NCI-H2107 treated with DMSO at 0.1 percent for 48 hours (cell line): ENCODE measurements at regions not wholly inside any gene's neighbourhood (a gene's known extent, or its start where the extent isn't known, plus 50 kb on each side); places are given as distances from the start of the nearest gene placed in this dataset.
A peak's percentile ranks its signal among the peaks of the same experiment; 100 is the strongest.
"Not testable (repeated sequence)": the region's sequence is repeated elsewhere in the genome, so short reads cannot be mapped to it uniquely, and the experiment has no call there.

Experiments
- DNase-seq: peaks from one replicate; lab custom pipeline; 2025; ENCODE audit not compliant: unreplicated experiment; lab: John Stamatoyannopoulos, UW

DNA sequence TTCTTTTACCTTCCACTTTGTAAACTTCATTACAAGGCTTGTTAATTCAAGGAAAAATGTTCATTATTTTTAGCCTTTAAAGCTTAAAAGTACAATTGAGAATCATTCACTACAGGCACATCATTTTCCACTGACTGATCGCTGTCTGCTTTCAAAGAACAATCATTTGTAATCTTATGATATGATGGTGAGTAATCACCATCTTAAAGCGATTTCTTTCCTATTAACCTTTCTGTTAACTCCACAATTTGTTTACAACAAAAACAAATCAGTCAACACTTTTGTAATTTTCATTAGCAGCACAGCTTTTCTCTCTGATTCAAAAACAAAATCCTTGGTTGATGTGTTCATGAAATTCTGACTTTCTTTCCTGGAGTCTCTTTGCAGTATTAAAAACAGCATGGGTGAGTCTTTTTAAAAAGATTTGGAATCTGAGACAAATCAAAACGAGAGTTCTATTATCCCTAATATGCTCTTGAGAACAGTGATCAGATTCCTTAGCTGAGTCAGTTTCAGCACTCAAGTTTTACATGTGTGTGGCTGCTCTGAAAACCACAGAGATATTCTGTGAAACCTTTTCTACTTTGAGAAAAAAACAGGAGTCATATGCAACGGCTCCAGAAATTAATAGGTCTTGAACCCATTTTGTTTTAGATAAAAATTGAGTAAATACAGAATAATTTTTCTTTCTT, 145.8 kb upstream of the TMPRSS15 start:
- no peak for DNase-seq

DNA sequence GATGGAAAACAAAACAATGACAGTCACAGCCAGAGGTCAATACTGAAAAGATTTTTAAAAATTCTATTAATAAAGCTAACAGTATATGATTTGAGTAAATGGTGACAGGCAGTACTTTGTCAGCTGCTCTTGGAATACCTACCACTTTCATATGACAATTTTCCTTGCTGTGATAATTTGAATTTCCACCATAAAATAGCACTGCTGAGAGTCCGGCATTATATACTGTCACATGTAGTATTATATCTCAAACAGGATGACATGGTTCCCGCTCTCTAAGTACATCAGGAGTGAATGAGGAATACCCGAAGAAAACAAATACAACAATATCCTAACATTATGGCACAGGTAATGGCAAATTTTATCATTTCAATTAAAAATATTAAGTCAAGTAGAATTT, 146.8 kb upstream of the TMPRSS15 start:
- DNase-seq = no peak

DNA sequence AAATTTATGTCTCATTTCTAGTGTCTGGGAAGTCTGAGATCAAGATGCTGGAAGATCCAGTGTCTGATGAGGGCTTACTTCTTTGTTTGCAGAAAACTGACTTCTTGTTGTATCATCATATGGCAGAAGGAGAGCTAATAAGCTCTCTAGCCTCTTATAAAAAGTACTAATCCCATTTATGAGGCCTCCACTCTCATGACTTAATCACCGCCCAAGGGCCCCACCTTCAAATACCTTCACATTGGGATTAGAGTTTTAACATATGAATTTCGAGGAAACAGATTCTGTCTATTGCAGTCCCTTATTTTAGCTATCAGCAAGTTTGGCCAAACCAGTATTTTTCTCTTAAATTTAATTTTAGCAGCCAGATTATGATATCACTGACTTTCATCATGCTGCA, 150.2 kb upstream of the TMPRSS15 start:
- no peak for DNase-seq

DNA sequence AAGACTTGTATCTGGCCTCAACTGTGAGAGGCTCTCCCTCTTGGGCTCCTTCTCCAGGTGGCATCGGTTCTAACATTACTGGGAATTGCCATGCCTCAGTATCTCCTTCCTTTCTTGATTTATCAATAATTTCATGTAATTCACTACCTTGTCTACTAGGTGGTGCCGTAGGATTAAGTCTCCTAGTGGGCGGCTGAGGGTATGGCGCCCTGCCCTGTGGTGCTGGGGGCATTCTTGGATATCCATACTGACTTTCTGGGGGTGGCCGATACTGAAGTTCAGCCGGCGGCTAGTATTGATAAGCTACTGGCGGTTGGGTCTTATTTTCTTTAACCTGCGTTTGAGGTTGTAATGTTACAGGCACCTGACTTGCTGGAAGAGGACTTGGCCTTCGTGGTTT, 164.2 kb upstream of the TMPRSS15 start:
- DNase-seq = not testable (repeated sequence)

DNA sequence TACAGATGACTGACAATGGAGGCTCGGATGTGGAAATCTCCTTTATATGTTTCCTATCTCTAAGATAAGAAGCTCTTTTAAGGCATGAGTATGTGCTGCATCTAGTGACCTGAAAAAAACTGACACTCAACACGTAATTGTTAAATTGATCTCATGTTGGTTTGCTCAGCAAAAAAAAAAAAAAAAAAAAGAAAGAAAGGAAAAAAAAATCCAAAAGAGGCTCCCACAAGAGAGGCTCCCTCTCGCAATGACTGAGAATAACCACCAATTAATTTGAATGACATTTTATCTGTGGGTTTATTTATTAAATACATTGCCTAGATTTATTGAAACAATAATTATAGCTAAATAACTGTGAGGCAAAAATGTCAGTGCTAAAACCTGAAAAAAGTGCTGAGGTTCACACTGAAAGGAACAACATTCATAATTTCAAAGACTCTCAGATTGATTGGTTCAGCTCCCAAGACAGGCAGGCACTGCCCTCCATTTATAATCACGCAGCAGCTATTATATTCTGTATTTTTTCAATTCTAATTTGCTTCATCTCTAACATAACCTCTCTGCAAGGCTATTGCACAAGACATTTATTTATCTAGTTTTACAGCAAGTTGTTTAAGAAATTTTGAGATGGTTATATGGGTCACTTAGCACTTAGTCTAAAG, 184.5 kb upstream of the TMPRSS15 start:
- DNase-seq = no peak

DNA sequence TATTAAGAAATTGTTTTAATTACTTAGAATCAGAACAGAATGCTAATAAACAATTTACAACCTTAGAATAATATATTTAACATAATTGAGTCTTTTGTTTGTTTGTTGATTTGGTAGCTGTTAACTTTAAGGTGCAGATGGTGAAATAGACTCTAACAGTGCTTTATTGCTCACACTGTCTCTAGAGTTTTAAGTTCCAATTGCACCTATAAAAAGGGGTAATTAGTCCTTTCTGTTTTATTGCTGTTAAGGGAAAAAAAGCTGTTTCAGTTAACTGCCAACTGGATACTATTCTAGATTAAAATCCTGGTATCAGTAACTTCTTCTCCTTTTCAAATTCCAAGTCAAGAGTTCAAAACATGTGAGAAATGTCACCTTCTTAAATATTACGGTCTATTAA, 197.6 kb upstream of the TMPRSS15 start:
- no peak for DNase-seq

DNA sequence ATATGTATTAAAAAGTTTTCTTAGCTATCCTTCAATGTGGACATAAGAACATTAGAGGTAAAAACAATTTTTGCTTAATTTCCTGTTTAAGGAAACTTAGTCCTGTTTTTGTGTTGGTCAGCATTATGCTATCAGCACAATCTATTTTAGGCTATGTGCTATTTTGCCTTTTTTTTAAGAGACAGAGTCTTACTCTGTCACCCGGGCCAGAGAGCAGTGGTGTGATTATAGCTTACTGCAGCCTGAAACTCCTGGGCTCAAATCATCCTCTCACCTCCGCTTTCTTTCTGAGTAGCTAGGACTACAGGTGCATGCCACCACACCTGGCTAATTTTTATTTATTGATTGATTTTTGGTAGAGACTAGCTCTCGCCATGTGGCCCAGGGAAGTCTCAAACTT, 199.1 kb upstream of the TMPRSS15 start:
- DNase-seq = no peak

DNA sequence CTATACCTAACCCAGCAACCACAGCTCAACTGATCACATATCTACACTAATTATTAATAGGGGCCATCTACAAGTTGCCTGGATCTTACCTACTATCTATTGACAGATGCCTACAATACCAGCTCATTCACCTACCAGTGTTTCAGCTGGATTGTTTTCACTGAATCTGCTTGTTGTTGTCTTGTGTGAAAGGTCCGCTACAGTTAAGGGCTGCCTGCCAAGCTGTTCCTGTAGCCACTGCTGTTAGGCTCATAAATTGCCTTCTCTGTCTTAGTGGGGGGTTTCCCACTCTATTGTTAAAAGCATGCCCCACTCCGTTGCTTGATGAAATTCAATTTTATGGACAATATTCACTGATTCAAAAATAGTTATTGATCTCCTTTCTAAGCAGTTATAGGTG, 199.7 kb upstream of the TMPRSS15 start:
- peak; percentile 63 for DNase-seq

DNA sequence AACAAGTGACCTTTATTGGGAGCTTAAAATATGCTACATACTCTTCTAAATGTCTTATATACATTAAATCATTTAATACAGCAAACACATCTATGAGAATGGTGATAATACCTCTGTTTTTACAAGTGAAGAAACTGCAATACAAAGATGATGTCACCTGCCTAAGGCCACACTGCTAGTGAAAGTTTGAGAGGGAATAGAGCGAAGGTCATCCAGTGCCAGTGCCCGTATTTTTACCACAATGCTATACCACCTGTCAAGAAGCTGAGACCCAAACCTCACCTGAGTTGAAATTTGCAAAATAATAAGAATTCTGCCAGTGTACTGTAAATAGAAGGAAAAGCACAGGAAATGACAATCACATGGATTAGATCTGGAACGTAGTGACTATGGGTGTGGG, 200.4 kb upstream of the TMPRSS15 start:
- no peak for DNase-seq

DNA sequence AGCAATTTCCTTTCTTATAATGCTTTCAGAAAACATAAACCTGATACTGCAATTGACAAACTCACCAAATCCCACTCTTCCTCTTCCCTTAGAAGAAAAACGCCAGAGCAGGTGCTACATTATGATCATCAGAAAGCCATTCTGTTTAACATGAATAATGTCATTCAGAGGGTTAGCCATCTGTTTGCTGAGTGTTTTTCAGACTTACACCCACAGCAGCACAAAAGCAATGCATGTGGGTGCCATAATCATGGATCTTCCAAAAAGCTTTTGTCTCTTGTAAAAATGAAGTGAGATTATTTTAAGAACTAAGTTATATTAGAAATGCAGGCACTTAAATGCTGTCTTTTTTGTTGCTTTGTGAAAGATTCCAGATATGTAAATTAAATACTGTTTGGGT, 204.6 kb upstream of the TMPRSS15 start:
- DNase-seq = peak; percentile 95

DNA sequence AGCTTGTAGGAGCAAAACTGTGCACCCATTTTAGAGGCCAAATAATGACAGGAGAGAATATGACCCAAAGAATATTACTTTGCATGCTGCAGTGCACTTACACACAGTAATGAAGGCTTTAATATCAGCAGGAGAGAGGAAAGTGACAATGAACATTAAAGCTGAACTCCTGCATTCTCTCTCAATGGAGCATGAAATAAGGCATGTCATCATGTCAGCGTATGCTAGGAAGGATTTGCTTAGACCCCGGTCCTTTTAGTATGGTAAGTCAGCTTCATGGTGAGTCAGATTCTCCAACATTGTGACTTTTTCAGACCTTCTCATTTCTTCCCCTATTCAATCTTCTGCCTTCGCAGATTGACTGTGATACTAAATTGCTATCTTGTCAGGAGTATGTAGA, 210.7 kb upstream of the TMPRSS15 start:
- peak; percentile 21 for DNase-seq

DNA sequence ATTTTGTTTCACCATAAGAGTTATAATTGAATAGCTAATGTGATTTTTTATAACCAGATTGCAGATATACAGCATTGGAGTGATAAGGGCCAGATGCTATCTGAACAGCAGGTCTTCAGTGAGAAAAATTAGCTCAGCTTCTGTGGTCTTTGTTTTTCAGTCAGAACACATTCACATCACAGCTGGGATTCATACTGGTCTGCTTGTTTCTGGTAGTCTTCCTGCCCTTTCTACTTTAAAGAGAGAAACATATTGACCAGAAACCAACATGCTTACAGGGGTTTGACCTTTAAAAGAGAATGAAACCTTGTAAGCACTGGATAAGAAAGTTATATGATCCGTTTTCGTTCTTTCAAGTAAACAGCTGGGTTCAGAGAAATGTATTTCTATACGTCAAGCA, 213.7 kb upstream of the TMPRSS15 start:
- DNase-seq = peak; percentile 62

DNA sequence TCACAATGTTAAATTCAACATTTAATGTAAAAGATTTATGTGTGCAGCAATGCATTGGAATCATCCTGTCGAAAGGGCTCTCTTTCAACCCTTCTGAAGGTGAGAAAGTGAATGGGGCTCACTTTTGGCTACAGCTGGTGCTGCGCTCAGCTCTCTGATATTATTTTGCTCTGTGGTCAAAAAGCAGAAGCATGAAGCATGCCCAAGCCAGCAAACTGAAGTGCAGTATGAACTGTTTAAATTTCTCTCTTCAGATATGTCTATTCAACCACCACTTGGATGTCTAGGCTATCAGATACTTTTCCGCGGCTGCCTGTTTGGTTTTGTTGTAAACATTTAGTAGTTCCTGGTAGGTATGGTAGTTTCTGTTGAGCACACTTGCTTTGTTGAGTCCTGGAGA, 216.9 kb upstream of the TMPRSS15 start:
- peak; percentile 56 for DNase-seq

DNA sequence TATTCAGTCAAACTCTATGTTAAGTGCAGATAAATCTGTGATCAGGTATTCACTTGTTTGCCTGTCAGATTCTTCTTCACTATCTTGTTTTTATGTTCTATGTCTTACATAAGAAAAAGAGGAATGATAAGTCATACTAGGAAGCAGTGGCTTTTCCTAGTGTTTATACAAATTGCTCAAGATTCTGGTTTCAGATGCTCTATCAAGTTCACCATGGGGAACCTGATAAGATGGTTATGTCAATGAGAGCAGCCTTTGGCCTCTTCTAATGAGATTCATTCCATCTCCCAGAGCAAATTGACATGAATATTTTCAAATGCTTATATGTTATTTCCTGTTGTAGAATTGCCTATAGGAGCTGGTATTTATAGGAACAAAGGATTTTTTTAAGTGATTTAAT, 218.8 kb upstream of the TMPRSS15 start:
- DNase-seq = no peak

DNA sequence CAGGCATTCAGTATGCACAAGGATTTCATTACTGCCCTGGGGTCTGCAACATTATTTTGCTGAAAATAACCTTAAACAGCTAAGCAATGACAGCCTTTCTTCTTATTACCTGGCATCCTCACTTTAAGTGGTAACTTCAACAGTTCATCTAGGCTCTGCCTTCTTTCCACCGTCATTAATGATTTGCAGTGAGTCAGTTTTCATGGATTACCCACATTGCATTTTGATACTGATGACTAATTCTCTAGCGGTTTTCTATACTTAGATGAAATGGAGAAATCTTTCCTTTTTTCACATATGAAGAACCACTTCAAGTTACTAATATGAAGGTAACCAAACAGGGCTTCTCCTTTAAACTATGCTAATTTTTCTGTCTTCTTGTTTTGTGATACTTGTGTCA, 226.9 kb upstream of the TMPRSS15 start:
- DNase-seq = no peak

DNA sequence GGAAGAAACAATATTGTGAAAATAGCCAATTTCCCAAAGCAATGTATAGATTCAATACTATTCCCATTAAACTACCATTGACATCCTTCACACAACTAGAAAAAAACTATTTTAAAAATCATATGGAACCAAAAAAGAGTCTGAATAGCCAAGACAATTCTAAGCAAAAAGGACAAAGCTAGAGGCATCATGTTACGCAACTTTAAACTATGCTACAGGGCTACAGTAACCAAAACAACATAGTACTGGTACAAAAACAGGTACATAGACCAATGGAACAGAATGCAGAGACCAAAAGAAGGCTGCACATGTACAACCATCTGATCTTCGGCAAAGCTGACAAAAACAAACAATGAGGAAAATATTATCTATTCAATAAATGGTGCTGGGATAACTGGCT, 233.3 kb upstream of the TMPRSS15 start:
- no peak for DNase-seq

DNA sequence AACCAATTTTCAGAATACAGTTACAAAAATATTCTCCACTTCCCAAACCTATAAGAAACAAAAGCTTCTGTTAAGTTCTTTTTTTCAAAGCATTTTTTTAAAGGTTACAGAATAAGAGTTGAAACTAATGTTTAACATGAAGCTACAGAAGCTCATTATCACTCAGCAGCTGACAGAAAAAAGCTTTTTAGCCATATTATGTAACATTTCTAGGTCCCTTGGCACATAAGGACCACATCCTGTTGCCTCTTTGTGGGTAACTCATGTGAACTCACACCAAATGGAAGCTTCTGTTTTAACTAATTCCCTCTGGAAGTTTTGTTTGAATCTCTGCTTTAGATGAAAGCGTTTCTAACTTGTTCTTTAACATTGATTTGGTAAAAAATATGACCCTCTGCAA, 242.5 kb upstream of the TMPRSS15 start:
- DNase-seq = peak; percentile 88

DNA sequence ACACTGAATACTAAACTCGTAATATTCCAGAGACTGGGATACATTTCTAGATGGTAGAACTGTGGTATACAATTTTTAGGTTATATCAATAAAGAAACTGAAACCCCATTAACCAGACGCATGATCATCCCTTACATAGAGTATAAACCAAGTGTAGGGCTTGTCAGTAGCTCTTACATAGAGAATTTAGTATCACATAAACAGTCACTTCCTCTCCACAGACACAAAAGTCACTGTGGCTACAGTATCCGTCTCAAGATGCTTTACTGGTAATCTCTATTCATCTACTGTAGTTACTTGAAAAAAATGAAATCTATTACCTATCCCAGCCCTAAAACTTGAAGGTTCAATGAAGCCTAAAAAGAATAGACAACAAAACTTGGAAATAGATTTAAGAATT, 252.3 kb upstream of the TMPRSS15 start:
- DNase-seq = no peak

DNA sequence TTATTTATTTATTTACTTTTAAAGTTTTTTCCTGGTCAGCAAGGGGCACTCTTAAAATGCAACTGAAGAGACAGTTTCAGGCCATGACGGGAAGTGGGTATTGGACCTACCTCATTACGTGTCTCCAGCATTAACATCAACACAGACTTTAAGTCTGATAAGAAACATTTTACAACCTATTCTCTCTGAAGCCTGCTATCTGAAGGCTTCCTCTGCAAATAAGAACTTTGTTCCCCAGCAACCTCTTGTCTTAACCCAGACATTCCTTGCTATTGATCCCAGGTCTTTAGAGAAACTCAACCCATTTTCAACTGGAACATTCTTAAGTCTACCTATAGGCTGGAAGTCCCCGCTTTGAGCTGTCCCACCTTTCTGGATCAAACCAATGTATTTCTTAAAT, 258.3 kb upstream of the TMPRSS15 start:
- DNase-seq = no peak

DNA sequence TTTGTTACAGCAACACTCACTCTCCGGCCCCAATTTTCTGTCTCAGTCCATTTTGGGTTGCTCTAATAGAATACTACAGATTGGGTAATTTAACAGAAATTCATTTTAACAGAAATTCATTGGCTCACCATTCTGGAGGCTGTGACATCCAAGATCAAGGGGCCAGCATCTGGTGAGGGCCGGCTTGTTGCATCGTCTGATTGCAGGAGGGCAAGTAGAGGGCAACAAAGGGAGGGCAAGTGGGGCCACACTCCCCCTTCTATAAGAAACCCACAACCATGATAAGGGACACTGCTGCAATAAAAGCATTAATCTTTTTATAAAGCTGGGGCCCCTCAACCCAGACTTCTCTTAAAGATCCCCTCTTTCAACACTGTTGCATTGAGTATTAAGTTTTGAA, 260.1 kb upstream of the TMPRSS15 start:
- DNase-seq = no peak

DNA sequence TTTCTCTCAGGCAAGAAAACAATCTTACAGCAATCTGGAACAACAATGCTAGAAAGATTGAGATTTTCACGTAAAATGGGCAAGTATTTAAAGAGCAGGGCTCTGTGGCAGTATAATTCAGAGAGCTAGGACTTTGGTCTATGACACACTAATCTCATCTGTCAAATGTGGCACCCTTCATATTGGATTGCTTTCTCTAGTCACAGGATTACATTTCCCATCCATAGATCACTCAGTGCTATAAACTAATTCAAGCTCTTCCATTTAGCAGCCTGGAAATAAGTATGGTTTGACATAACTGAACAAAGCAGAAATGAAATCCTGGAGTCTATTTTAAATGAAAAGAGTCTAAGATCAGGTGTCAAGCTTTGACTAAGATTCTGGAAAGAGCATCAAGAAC, 263.1 kb upstream of the TMPRSS15 start:
- no peak for DNase-seq

DNA sequence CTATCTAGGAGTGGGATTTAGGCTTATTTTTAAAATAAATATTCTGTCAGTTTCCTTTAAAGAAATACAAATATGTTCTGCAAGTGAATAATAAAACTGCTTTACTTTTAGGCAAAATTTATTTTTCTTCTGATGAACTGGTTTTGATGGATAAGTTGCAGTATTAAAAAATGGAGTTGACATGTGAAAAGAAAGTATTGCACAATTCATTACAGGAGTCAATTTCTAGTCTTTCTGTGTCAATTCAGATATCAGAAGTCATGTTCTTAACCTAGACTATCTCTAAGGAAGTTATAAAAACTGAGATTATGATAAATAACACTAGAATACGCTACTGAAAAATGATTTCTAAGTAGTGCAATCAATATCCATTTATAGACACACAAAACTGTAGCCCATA, 270.2 kb upstream of the TMPRSS15 start:
- DNase-seq = no peak

DNA sequence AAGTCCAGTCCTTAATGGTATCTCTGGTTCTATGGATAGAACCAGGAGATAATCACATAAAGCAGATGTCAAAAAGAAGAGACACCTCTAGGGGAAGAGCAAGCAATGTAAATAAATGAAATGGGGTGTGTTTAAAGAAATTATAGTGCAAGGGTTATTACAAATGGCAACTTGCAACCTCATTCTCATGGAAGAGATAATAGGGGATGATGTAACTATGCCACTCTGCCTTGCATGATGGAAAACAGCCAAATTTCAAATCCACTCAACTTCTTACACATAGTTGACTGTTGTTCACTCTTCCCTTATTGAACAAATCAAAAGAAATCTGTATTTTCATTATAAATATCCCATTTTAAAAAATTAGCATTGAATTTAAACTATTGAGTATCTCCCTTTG, 274.0 kb upstream of the TMPRSS15 start:
- DNase-seq = no peak
